ENCODE measurements at regions not wholly inside any gene's neighbourhood (a gene's known extent, or its start where the extent isn't known, plus 50 kb on each side); places are given as distances from the start of the nearest gene placed in this dataset.

- no peak overlapping the region; the same call in 1 of the 2 replicates for H3K18ac ChIP-seq (ENCODE audit: extremely low read depth, low read length)
- FAIRE-seq (no peak), DNase-seq (ENCODE audit: low read depth in 1 of 2, low spot score in 2 of 2) (peak in 1 of 2 experiments; percentile 35)
- no peak overlapping the region for H2BK120ac ChIP-seq (replicated peaks; ENCODE audit: low read depth, low read length)
- 0 out of 2 replicates have a peak overlapping the region, but pooled peaks have one; percentile 11 for H2BK12ac ChIP-seq (ENCODE audit: low read depth, low read length)
- H3K36me3 ChIP-seq (ENCODE audit: control insufficient read depth in 2 of 4, insufficient read depth in 4 of 4, low read length in 3 of 4): peaks cover 0 to 3% (median 0%) of the 10 kb centered on the region in 4 experiments; a peak in 1 of 8 replicates
- no peak overlapping the region for H2BK15ac ChIP-seq (ENCODE audit: low read length)
- peaks cover 6 to 7% of the 10 kb centered on the region in 2 experiments; a peak in 1 of 4 replicates for H3K9me3 ChIP-seq (ENCODE audit: insufficient read depth in 2 of 2, low read depth in 1 of 2, low read length in 1 of 2)
- TF ChIP-seq SP2 (IDR thresholded peaks at IDR 0.05; ENCODE audit: low read length): no peak
- no peak for TF ChIP-seq TAF7 (optimal IDR thresholded peaks at IDR 0.05; ENCODE audit: borderline replicate concordance, low read depth, low read length)
- no peak for TF ChIP-seq RFX5 (IDR thresholded peaks at IDR 0.05; ENCODE audit: borderline replicate concordance, low read depth, low read length)
- no peak for TF ChIP-seq TAF1 (IDR thresholded peaks at IDR 0.05; ENCODE audit: low read depth, low read length)
- no peak for TF ChIP-seq EGR1 (IDR thresholded peaks at IDR 0.05; ENCODE audit: borderline replicate concordance, low read depth, low read length)
- no peak for TF ChIP-seq POU5F1 (IDR thresholded peaks at IDR 0.05; ENCODE audit: low read depth, low read length)
- no peak for TF ChIP-seq TEAD4 (IDR thresholded peaks at IDR 0.05; ENCODE audit: low read depth, low read length)
- no peak for TF ChIP-seq SIX5 (IDR thresholded peaks at IDR 0.05; ENCODE audit: low read depth, low read length)
- no peak for TF ChIP-seq POLR2A (IDR thresholded peaks at IDR 0.05; ENCODE audit: control extremely low read depth in 1 of 2, low read depth in 2 of 2, low read length in 2 of 2)
- TF ChIP-seq YY1 (IDR thresholded peaks at IDR 0.05; ENCODE audit: low read depth, low read length): no peak
- no peak for TF ChIP-seq GABPA (IDR thresholded peaks at IDR 0.05; ENCODE audit: borderline replicate concordance, insufficient read depth, low read length)
- no peak for TF ChIP-seq BRCA1 (IDR thresholded peaks at IDR 0.05; ENCODE audit: low read depth, low read length)
- no peak for TF ChIP-seq POLR2AphosphoS5 (IDR thresholded peaks at IDR 0.05; ENCODE audit: low read depth, low read length)
- H3K4me1 ChIP-seq (replicated peaks in 1 of 4; ENCODE audit: control insufficient read depth in 3 of 4, insufficient read depth in 4 of 4, low read length in 3 of 4): peaks cover 0 to 6% (median 2%) of the 10 kb centered on the region in 4 experiments; a peak in 2 of 7 replicates
- H3K27me3 ChIP-seq (replicated peaks in 1 of 4; ENCODE audit: control insufficient read depth in 3 of 4, extremely low read depth in 1 of 4, insufficient read depth in 3 of 4, low read length in 3 of 4): no peaks in the 10 kb centered on the region; a peak in 2 of 7 replicates
- H3K23me2 ChIP-seq (ENCODE audit: low read depth, low read length): no peaks in the 10 kb centered on the region
- no peak overlapping the region for H3K9ac ChIP-seq (replicated peaks in 1 of 4; ENCODE audit: extremely low read depth in 1 of 4, low read depth in 3 of 4, low read length in 3 of 4)
- no peaks in the 10 kb centered on the region for H4K20me1 ChIP-seq (replicated peaks in 1 of 2; ENCODE audit: control insufficient read depth in 1 of 2, insufficient read depth in 2 of 2, low read length in 2 of 2)
- no peak overlapping the region for H2AFZ ChIP-seq (ENCODE audit: low read length)
- peak overlapping the region; percentile 34 for H4K91ac ChIP-seq (replicated peaks; ENCODE audit: insufficient read length, low read length)
- H2AK5ac ChIP-seq (ENCODE audit: low read depth, low read length): no peak overlapping the region
- H3K79me2 ChIP-seq (ENCODE audit: control insufficient read depth in 1 of 2, insufficient read depth in 2 of 2, low read length in 2 of 2): no peaks in the 10 kb centered on the region
- no peak overlapping the region for H3K56ac ChIP-seq (replicated peaks; ENCODE audit: insufficient read length, low read depth, low read length)
- POLR2A ChIA-PET (ENCODE audit: partially characterized antibody): no interaction called here
- H3K14ac ChIP-seq (ENCODE audit: insufficient read length): no peak overlapping the region
- H3K79me1 ChIP-seq (ENCODE audit: low read depth, low read length): no peaks in the 10 kb centered on the region
- CTCF ChIA-PET (ENCODE audit: partially characterized antibody): interaction anchor here (0.7 to 1.0 kb wide), 3 partner anchors 10 to 119 kb away, joined by 3 to 4 read pairs (median 3); no protein-coding TSS in a partner anchor
- 0 out of 2 replicates have a peak overlapping the region, but pooled peaks have one; percentile 49 for H2BK20ac ChIP-seq (ENCODE audit: low read length)
- H2BK5ac ChIP-seq (ENCODE audit: low read depth, low read length): no peak overlapping the region
- no peak overlapping the region for H3K4me2 ChIP-seq (ENCODE audit: insufficient read depth in 1 of 2, low read depth in 2 of 2, low read length in 2 of 2)
- H4K8ac ChIP-seq (ENCODE audit: extremely low read depth, insufficient read depth, low read length): no peak overlapping the region; the same call in 1 of the 2 replicates
- no peak overlapping the region for H3K23ac ChIP-seq (ENCODE audit: insufficient read length)
- no peak overlapping the region for H3K27ac ChIP-seq (ENCODE audit: low read depth, low read length)
- WGBS, 2 experiments (ENCODE audit: extremely low coverage in 1 of 2, insufficient coverage in 1 of 2, insufficient read length in 1 of 2, insufficient replicate concordance in 2 of 2, low coverage in 1 of 2, low lambda C conversion rate in 2 of 2, missing lambda C conversion rate in 1 of 2): 89% methylated on average over 7 of the region's 7 CpGs; no CpG with 5 or more reads in 1 of the 2 experiments
- H3K4me3 ChIP-seq (ENCODE audit: extremely low read depth in 1 of 4, insufficient read depth in 2 of 4, low read depth in 3 of 4, low read length in 4 of 4): no peak overlapping the region
- H3K4ac ChIP-seq (replicated peaks; ENCODE audit: insufficient read length, low read depth, low read length): no peak overlapping the region
- no peak overlapping the region for H4K5ac ChIP-seq (ENCODE audit: insufficient read length, low read depth, low read length)
Measured at GRCh38 chr10:123549761-123550454, 116.2 kb upstream of the GPR26 start.

All from H1 (cell line).